BLaER1 treated with 17β-estradiol and CSF1 and Interleukin-3, amounts not matched to agents 10 nM and 100 nM (cell line): ENCODE measurements at regions not wholly inside any gene's neighbourhood (a gene's known extent, or its start where the extent isn't known, plus 50 kb on each side); places are given as distances from the start of the nearest gene placed in this dataset.
A peak's percentile ranks its signal among the peaks of the same experiment; 100 is the strongest.

Experiments
- H3K27ac ChIP-seq, 11 experiments: shearing (Covaris generic); formaldehyde crosslinking; 2 replicates each; pipeline ENCODE4 v1.8.1; 2022
- H3K27me3 ChIP-seq, 11 experiments: shearing (Covaris generic); formaldehyde crosslinking; 2 replicates each; pipeline ENCODE4 v1.8.1; 2022
- H3K36me3 ChIP-seq, 11 experiments: shearing (Covaris generic); formaldehyde crosslinking; 2 replicates each; pipeline ENCODE4 v1.8.1; 2022
- H3K4me1 ChIP-seq, 10 experiments: shearing (Covaris generic); formaldehyde crosslinking; 2 replicates each; pipeline ENCODE4 v1.8.1; 2022
- H3K4me2 ChIP-seq, 11 experiments: shearing (Covaris generic); formaldehyde crosslinking; 2 replicates each; pipeline ENCODE4 v1.8.1; 2022
- H3K4me3 ChIP-seq, 10 experiments: shearing (Covaris generic); formaldehyde crosslinking; 2 replicates each; pipeline ENCODE4 v1.8.1; 2022
- H3K9ac ChIP-seq, 11 experiments: shearing (Covaris generic); formaldehyde crosslinking; 2 replicates each; pipeline ENCODE4 v1.8.1; 2022
- H3K9me3 ChIP-seq, 11 experiments: shearing (Covaris generic); formaldehyde crosslinking; replicated peaks in 1 of 11; 2 replicates each; pipeline ENCODE4 v1.8.1; 2022
- H4K20me1 ChIP-seq, 11 experiments: shearing (Covaris generic); formaldehyde crosslinking; 2 replicates each; pipeline ENCODE4 v1.8.1; 2022
- Cebpa-rat ChIP-seq, 11 experiments: shearing (Covaris generic); IDR thresholded peaks; 2 replicates each; pipeline ENCODE4 v1.8.1; 2022

GRCh38 chr22:22421392-22421791 is 87.2 kb downstream of the ZNF280B start:
- H3K27me3 ChIP-seq = no peaks in the 10 kb centered on the region
- H3K4me3 ChIP-seq = no peak overlapping the region
- no peak for TF ChIP-seq Cebpa-rat (IDR thresholded peaks at IDR 0.05)

DNA sequence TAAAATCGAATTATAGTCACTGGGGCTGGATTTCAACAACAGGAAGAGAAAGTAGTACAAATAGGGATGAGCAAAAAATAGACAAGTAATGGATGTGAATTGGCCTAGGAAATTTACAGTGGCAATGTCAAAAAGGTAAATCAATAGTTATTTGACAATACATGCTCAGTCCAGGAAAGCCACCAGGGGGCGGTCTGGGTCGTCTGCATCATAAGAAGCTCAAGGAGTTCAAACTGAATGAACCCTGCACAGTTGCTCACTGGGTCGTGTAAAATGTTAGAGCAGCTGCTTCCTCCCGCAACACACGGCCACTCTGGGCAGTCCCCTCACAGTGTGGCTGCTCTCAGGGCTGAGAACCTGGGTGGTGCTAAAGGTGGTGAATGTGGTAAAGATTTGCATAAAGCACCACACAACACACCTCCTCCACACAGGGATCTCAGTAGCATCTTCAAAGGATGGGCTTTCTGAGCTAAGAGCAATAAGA is 85.9 kb downstream of the ZNF280B start:
- H3K4me2 ChIP-seq = peak overlapping the region in 7 of 11 experiments; percentile 17 to 49 (median 36); a peak in 11 of 22 replicates

More at GRCh38 chr22:22421392-22421791, 87.2 kb downstream of the ZNF280B start:
- no peaks in the 10 kb centered on the region for H4K20me1 ChIP-seq
- peaks cover 0 to 9% (median 0%) of the 10 kb centered on the region in 11 experiments; a peak in 2 of 22 replicates for H3K9me3 ChIP-seq
- no peaks in the 10 kb centered on the region for H3K36me3 ChIP-seq
- H3K9ac ChIP-seq = no peak overlapping the region
- H3K27ac ChIP-seq = no peak overlapping the region
- H3K4me1 ChIP-seq = peaks cover 0 to 49% (median 38%) of the 10 kb centered on the region in 10 experiments; a peak in 15 of 20 replicates
- peak overlapping the region in 1 of 11 experiments; percentile 41; a peak in 1 of 22 replicates for H3K4me2 ChIP-seq

DNA sequence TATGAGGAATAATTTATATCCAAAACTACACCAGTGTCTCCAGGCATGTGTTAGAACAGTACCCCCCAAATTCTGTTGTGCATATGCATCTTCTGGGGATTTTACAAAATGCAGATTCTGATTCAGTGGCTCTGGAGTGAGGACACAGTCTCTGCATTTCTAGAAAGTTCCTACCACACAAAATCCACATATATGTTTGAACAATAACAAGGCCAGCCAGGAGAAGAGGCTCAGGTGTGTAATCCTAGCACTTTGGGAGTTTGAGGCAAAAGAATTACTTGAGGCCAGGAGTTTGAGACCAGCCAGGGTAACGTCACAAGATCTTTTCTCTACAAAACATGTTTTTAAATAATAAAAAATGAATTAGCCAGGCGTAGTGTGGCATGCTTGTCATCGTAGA is 84.9 kb downstream of the ZNF280B start:
- H3K27me3 ChIP-seq = no peaks in the 10 kb centered on the region
- peaks cover 0 to 63% (median 49%) of the 10 kb centered on the region in 10 experiments; a peak in 15 of 20 replicates for H3K4me1 ChIP-seq
- no peaks in the 10 kb centered on the region for H3K36me3 ChIP-seq
- no peak overlapping the region for H3K9ac ChIP-seq
- H4K20me1 ChIP-seq = no peaks in the 10 kb centered on the region
- H3K4me2 ChIP-seq = peak overlapping the region in 3 of 11 experiments; percentile 24 to 36 (median 34); a peak in 4 of 22 replicates
- H3K4me3 ChIP-seq = no peak overlapping the region
- H3K9me3 ChIP-seq = peaks cover 0 to 4% (median 0%) of the 10 kb centered on the region in 11 experiments; a peak in 2 of 22 replicates
- no peak overlapping the region for H3K27ac ChIP-seq
- TF ChIP-seq Cebpa-rat (IDR thresholded peaks at IDR 0.05) = no peak

More for the DNA sequence above, 85.9 kb downstream of the ZNF280B start:
- Histone ChIP-seq H3K27ac (no peak overlapping the region), H3K9ac (no peak overlapping the region), H3K36me3 (no peaks in the 10 kb centered on the region), H3K4me1 (peaks cover 0 to 62% (median 49%) of the 10 kb centered on the region in 10 experiments; a peak in 15 of 20 replicates), H4K20me1 (no peaks in the 10 kb centered on the region), H3K27me3 (no peaks in the 10 kb centered on the region), H3K9me3 (peaks cover 0 to 9% (median 0%) of the 10 kb centered on the region in 11 experiments; a peak in 2 of 22 replicates), H3K4me3 (no peak overlapping the region)
- no peak for TF ChIP-seq Cebpa-rat (IDR thresholded peaks at IDR 0.05)

- Histone ChIP-seq H3K4me2 (peak overlapping the region in 4 of 11 experiments; percentile 19 to 24 (median 20); a peak in 3 of 22 replicates), H3K27ac (no peak overlapping the region), H3K36me3 (no peaks in the 10 kb centered on the region), H3K9me3 (no peaks in the 10 kb centered on the region), H4K20me1 (no peaks in the 10 kb centered on the region), H3K27me3 (no peaks in the 10 kb centered on the region), H3K4me3 (no peak overlapping the region), H3K9ac (no peak overlapping the region), H3K4me1 (peaks cover 0 to 63% (median 49%) of the 10 kb centered on the region in 10 experiments; a peak in 15 of 20 replicates)
- TF ChIP-seq Cebpa-rat (IDR thresholded peaks at IDR 0.05) = no peak
Measured at GRCh38 chr22:22424210-22424800, 84.2 kb downstream of the ZNF280B start.

GRCh38 chr22:22424956-22425355 is 83.6 kb downstream of the ZNF280B start:
- no peaks in the 10 kb centered on the region for H3K27me3 ChIP-seq
- no peak for TF ChIP-seq Cebpa-rat (IDR thresholded peaks at IDR 0.05)
- no peak overlapping the region for H3K27ac ChIP-seq
- 0 out of 22 replicates have a peak overlapping the region, but pooled peaks of 1 of the 11 experiments have one; percentile 19 for H3K9ac ChIP-seq
- peaks cover 0 to 68% (median 53%) of the 10 kb centered on the region in 10 experiments; a peak in 16 of 20 replicates for H3K4me1 ChIP-seq
- H3K9me3 ChIP-seq = no peaks in the 10 kb centered on the region
- peak overlapping the region in 8 of 11 experiments; percentile 20 to 71 (median 56); a peak in 14 of 22 replicates for H3K4me2 ChIP-seq
- H4K20me1 ChIP-seq = no peaks in the 10 kb centered on the region
- H3K36me3 ChIP-seq = no peaks in the 10 kb centered on the region
- no peak overlapping the region for H3K4me3 ChIP-seq

- H3K9ac ChIP-seq = peak overlapping the region in 2 of 11 experiments; percentile 3 to 19; a peak in 1 of 22 replicates
- H3K27me3 ChIP-seq = no peaks in the 10 kb centered on the region
- H3K9me3 ChIP-seq = no peaks in the 10 kb centered on the region
- H3K4me3 ChIP-seq = no peak overlapping the region
- no peaks in the 10 kb centered on the region for H4K20me1 ChIP-seq
- no peaks in the 10 kb centered on the region for H3K36me3 ChIP-seq
- H3K4me1 ChIP-seq = peaks cover 0 to 72% (median 57%) of the 10 kb centered on the region in 10 experiments; a peak in 16 of 20 replicates
- no peak overlapping the region for H3K27ac ChIP-seq
- H3K4me2 ChIP-seq = peak overlapping the region in 8 of 11 experiments; percentile 20 to 71 (median 56); a peak in 14 of 22 replicates
- no peak for TF ChIP-seq Cebpa-rat (IDR thresholded peaks at IDR 0.05)
Measured at GRCh38 chr22:22425356-22425755, 83.2 kb downstream of the ZNF280B start.

- no peak overlapping the region for H3K4me3 ChIP-seq
- H3K9ac ChIP-seq = 0 out of 22 replicates have a peak overlapping the region, but pooled peaks of 1 of the 11 experiments have one; percentile 3
- no peaks in the 10 kb centered on the region for H4K20me1 ChIP-seq
- H3K27ac ChIP-seq = no peak overlapping the region
- peaks cover 0 to 79% (median 63%) of the 10 kb centered on the region in 10 experiments; a peak in 16 of 20 replicates for H3K4me1 ChIP-seq
- TF ChIP-seq Cebpa-rat (IDR thresholded peaks at IDR 0.05) = no peak
- no peaks in the 10 kb centered on the region for H3K9me3 ChIP-seq
- H3K4me2 ChIP-seq = peak overlapping the region in 8 of 11 experiments; percentile 5 to 71 (median 56); a peak in 14 of 22 replicates
- H3K36me3 ChIP-seq = no peaks in the 10 kb centered on the region
- H3K27me3 ChIP-seq = no peaks in the 10 kb centered on the region
Measured at GRCh38 chr22:22425783-22426624, 82.5 kb downstream of the ZNF280B start.

DNA sequence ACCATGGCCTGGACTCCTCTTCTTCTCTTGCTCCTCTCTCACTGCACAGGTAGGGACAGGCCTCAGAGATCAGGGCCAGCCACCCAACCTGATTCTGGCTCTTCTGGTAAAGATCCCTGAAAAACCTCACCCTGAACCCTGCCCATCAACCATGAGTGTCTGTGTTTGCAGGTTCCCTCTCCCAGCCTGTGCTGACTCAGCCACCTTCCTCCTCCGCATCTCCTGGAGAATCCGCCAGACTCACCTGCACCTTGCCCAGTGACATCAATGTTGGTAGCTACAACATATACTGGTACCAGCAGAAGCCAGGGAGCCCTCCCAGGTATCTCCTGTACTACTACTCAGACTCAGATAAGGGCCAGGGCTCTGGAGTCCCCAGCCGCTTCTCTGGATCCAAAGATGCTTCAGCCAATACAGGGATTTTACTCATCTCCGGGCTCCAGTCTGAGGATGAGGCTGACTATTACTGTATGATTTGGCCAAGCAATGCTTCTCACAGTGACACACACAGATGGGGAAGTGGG is 80.9 kb downstream of the ZNF280B start:
- Histone ChIP-seq H3K27me3 (no peaks in the 10 kb centered on the region), H3K4me1 (peaks cover 0 to 82% (median 71%) of the 10 kb centered on the region in 10 experiments; a peak in 16 of 20 replicates), H3K36me3 (no peaks in the 10 kb centered on the region), H3K9ac (no peak overlapping the region), H3K4me2 (peak overlapping the region in 7 of 11 experiments; percentile 13 to 58 (median 45); a peak in 10 of 22 replicates), H3K4me3 (no peak overlapping the region), H3K27ac (no peak overlapping the region), H4K20me1 (no peaks in the 10 kb centered on the region), H3K9me3 (no peaks in the 10 kb centered on the region)
- TF ChIP-seq Cebpa-rat (IDR thresholded peaks at IDR 0.05) = no peak
